Ishikawa (cell line): ENCODE measurements at regions not wholly inside any gene's neighbourhood (a gene's known extent, or its start where the extent isn't known, plus 50 kb on each side); places are given as distances from the start of the nearest gene placed in this dataset.

Experiments used
- FOXM1 ChIP-seq: IDR thresholded peaks from 2 replicates; pipeline ENCODE4 v1.6.1; 2012; ENCODE audit warnings: low read depth, borderline replicate concordance
- MAX ChIP-seq: IDR thresholded peaks from 2 replicates; pipeline ENCODE4 v1.6.1; 2012

- TF ChIP-seq FOXM1, result no peak
- TF ChIP-seq MAX, result no peak
These were observed 59.8 kb upstream of the C14orf180 start for GRCh38 chr14:104519721-104520120.
